ENCODE measurements at regions not wholly inside any gene's neighbourhood (a gene's known extent, or its start where the extent isn't known, plus 50 kb on each side); places are given as distances from the start of the nearest gene placed in this dataset.
"Not testable (repeated sequence)": the region's sequence is repeated elsewhere in the genome, so short reads cannot be mapped to it uniquely, and the experiment has no call there.

GRCh38 chr7:25069900-25070443 is 55.1 kb downstream of the CYCS start:
- DNase-seq: peak; percentile 90

- no peak for DNase-seq
Observed at GRCh38 chr7:25068502-25069213, 56.4 kb downstream of the CYCS start.

GRCh38 chr7:25067726-25068501 is 57.1 kb downstream of the CYCS start:
- DNase-seq: no peak

- no peak for DNase-seq
Observed at GRCh38 chr7:25066253-25066652, 58.8 kb downstream of the CYCS start.

- DNase-seq: no peak
Observed at GRCh38 chr7:25062380-25062779, 62.7 kb downstream of the CYCS start.

- DNase-seq: peak; percentile 61
Observed at GRCh38 chr7:25060487-25061055, 64.5 kb downstream of the CYCS start.

- no peak for DNase-seq
Observed at GRCh38 chr7:25059576-25059975, 65.5 kb downstream of the CYCS start.

GRCh38 chr7:25056368-25056767 is 68.7 kb downstream of the CYCS start:
- DNase-seq: no peak

GRCh38 chr7:25055520-25056220 is 69.4 kb downstream of the CYCS start:
- DNase-seq: no peak

GRCh38 chr7:25054819-25055519 is 70.1 kb downstream of the CYCS start:
- DNase-seq: no peak

GRCh38 chr7:25050223-25050622 is 70.2 kb upstream of the OSBPL3 start:
- DNase-seq: no peak

- no peak for DNase-seq
Observed at GRCh38 chr7:25048444-25048834, 68.5 kb upstream of the OSBPL3 start.

GRCh38 chr7:25047571-25048443 is 67.8 kb upstream of the OSBPL3 start:
- DNase-seq: not testable (repeated sequence)

GRCh38 chr7:25037325-25037724 is 57.3 kb upstream of the OSBPL3 start:
- DNase-seq: no peak

GRCh38 chr7:25035274-25035673 is 55.3 kb upstream of the OSBPL3 start:
- no peak for DNase-seq

- DNase-seq: no peak
Observed at GRCh38 chr7:25034136-25034535, 54.2 kb upstream of the OSBPL3 start.

- no peak for DNase-seq
Observed at GRCh38 chr7:25032774-25033743, 53.1 kb upstream of the OSBPL3 start.

- DNase-seq: no peak
Observed at GRCh38 chr7:25031432-25031831, 51.5 kb upstream of the OSBPL3 start.

GRCh38 chr7:25031007-25031406 is 51.0 kb upstream of the OSBPL3 start:
- DNase-seq: no peak
